ENCODE measurements at regions not wholly inside any gene's neighbourhood (a gene's known extent, or its start where the extent isn't known, plus 50 kb on each side); places are given as distances from the start of the nearest gene placed in this dataset.

- no peak overlapping the region for H3K4me2 ChIP-seq (ENCODE audit: extremely low read depth, insufficient read depth, low read length)
- no peaks in the 10 kb centered on the region for H3K27me3 ChIP-seq (ENCODE audit: control insufficient read depth, insufficient read depth, low read length)
- TF ChIP-seq CTCF (conservative IDR thresholded peaks at IDR 0.05 in 1 of 2, IDR thresholded peaks at IDR 0.05 in 1 of 2; ENCODE audit: low read depth in 1 of 2, low read length in 2 of 2) (no peak), EZH2 (IDR thresholded peaks at IDR 0.05; ENCODE audit: low read length, missing control alignments) (no peak)
- no peaks in the 10 kb centered on the region for H3K79me2 ChIP-seq (ENCODE audit: control insufficient read depth, insufficient read depth, low read length)
- peaks cover 12% of the 10 kb centered on the region for H3K4me1 ChIP-seq (ENCODE audit: control insufficient read depth, extremely low read depth, insufficient read depth, low read length)
- H3K9ac ChIP-seq (ENCODE audit: insufficient read depth, low read length), result no peak overlapping the region
- H4K20me1 ChIP-seq (ENCODE audit: control insufficient read depth, extremely low read depth, insufficient read depth, low read length), result no peaks in the 10 kb centered on the region
- no peak overlapping the region for H3K4me3 ChIP-seq (replicated peaks in 1 of 4; ENCODE audit: control extremely low read depth in 1 of 4, insufficient read depth in 1 of 4, low read depth in 3 of 4, low read length in 4 of 4)
- H3K9me3 ChIP-seq (ENCODE audit: control insufficient read depth, insufficient read depth, low read depth, low read length), result no peaks in the 10 kb centered on the region
- no peak for DNase-seq (ENCODE audit: low read depth in 2 of 2)
- H2AFZ ChIP-seq (ENCODE audit: low read length), result no peak overlapping the region
- no peaks in the 10 kb centered on the region for H3K36me3 ChIP-seq (ENCODE audit: control insufficient read depth, insufficient read depth, low read length)
- no peak overlapping the region for H3K27ac ChIP-seq (ENCODE audit: insufficient read depth, low read length)
Measured at GRCh38 chr12:114750917-114751316, 66.9 kb upstream of the TBX3 start.

- Histone ChIP-seq H3K9me3 (ENCODE audit: control insufficient read depth, insufficient read depth, low read depth, low read length) (no peaks in the 10 kb centered on the region), H3K36me3 (ENCODE audit: control insufficient read depth, insufficient read depth, low read length) (no peaks in the 10 kb centered on the region), H3K4me3 (replicated peaks in 1 of 4; ENCODE audit: control extremely low read depth in 1 of 4, insufficient read depth in 1 of 4, low read depth in 3 of 4, low read length in 4 of 4) (no peak overlapping the region), H3K4me1 (ENCODE audit: control insufficient read depth, extremely low read depth, insufficient read depth, low read length) (peaks cover 15% of the 10 kb centered on the region), H3K27me3 (ENCODE audit: control insufficient read depth, insufficient read depth, low read length) (no peaks in the 10 kb centered on the region), H3K9ac (ENCODE audit: insufficient read depth, low read length) (no peak overlapping the region), H3K27ac (ENCODE audit: insufficient read depth, low read length) (no peak overlapping the region), H2AFZ (ENCODE audit: low read length) (peak overlapping the region; percentile 39), H3K4me2 (ENCODE audit: extremely low read depth, insufficient read depth, low read length) (no peak overlapping the region), H4K20me1 (ENCODE audit: control insufficient read depth, extremely low read depth, insufficient read depth, low read length) (no peaks in the 10 kb centered on the region), H3K79me2 (ENCODE audit: control insufficient read depth, insufficient read depth, low read length) (no peaks in the 10 kb centered on the region)
- TF ChIP-seq EZH2 (IDR thresholded peaks at IDR 0.05; ENCODE audit: low read length, missing control alignments) (no peak), CTCF (conservative IDR thresholded peaks at IDR 0.05 in 1 of 2, IDR thresholded peaks at IDR 0.05 in 1 of 2; ENCODE audit: low read depth in 1 of 2, low read length in 2 of 2) (no peak)
- DNase-seq (ENCODE audit: low read depth in 2 of 2), result no peak
Measured at GRCh38 chr12:114749065-114749464, 65.1 kb upstream of the TBX3 start.

- TF ChIP-seq CTCF (conservative IDR thresholded peaks at IDR 0.05 in 1 of 2, IDR thresholded peaks at IDR 0.05 in 1 of 2; ENCODE audit: low read depth in 1 of 2, low read length in 2 of 2), result no peak
- TF ChIP-seq EZH2 (IDR thresholded peaks at IDR 0.05; ENCODE audit: low read length, missing control alignments), result no peak
- peak overlapping the region; percentile 42 for H3K9ac ChIP-seq (ENCODE audit: insufficient read depth, low read length)
- H3K36me3 ChIP-seq (ENCODE audit: control insufficient read depth, insufficient read depth, low read length), result no peaks in the 10 kb centered on the region
- peak overlapping the region in 2 of 4 experiments; percentile 4 to 14 for H3K4me3 ChIP-seq (replicated peaks in 1 of 4; ENCODE audit: control extremely low read depth in 1 of 4, insufficient read depth in 1 of 4, low read depth in 3 of 4, low read length in 4 of 4)
- H3K9me3 ChIP-seq (ENCODE audit: control insufficient read depth, insufficient read depth, low read depth, low read length), result no peaks in the 10 kb centered on the region
- H3K79me2 ChIP-seq (ENCODE audit: control insufficient read depth, insufficient read depth, low read length), result no peaks in the 10 kb centered on the region
- peak overlapping the region; percentile 46 for H2AFZ ChIP-seq (ENCODE audit: low read length)
- peak overlapping the region; percentile 73 for H3K4me2 ChIP-seq (ENCODE audit: extremely low read depth, insufficient read depth, low read length)
- peaks cover 16% of the 10 kb centered on the region for H3K4me1 ChIP-seq (ENCODE audit: control insufficient read depth, extremely low read depth, insufficient read depth, low read length)
- no peaks in the 10 kb centered on the region for H3K27me3 ChIP-seq (ENCODE audit: control insufficient read depth, insufficient read depth, low read length)
- peak overlapping the region; percentile 87 for H3K27ac ChIP-seq (ENCODE audit: insufficient read depth, low read length)
- peak in 1 of 2 donors; percentile 49 for DNase-seq (ENCODE audit: low read depth in 2 of 2)
- no peaks in the 10 kb centered on the region for H4K20me1 ChIP-seq (ENCODE audit: control insufficient read depth, extremely low read depth, insufficient read depth, low read length)
Measured at GRCh38 chr12:114747012-114747858, 63.3 kb upstream of the TBX3 start.

All from fibroblast of lung (primary cell).